ENCODE measurements at regions not wholly inside any gene's neighbourhood (a gene's known extent, or its start where the extent isn't known, plus 50 kb on each side); places are given as distances from the start of the nearest gene placed in this dataset.

DNA sequence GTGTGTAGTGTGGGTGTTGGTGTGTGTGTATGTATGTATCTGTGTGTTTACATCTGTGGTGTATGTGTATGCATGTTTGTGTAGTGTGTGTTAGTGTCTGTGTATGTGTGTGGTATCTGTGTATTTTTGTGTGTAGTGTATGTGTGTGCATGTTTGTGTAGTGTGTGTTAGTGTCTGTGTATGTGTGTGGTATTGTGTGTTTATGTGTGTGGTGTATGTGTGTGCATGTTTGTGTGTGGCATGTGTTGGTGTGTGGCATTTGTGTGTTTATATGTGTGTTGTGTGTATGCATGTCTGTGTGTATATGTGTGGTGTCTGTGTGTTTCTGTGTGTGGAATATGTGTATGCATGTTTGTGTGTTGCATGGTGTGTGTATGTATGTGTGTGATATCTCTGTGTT, 96.4 kb downstream of the CMPK2 start:
- intact Hi-C loops (cut with DNase I; ENCODE audit: low total_unique reads) = no loop called here
- Histone ChIP-seq H3K36me3 (no peaks in the 10 kb centered on the region), H3K27me3 (peaks cover 0 to 32% (median 11%) of the 10 kb centered on the region in 3 donors), H3K4me1 (peaks cover 6 to 13% (median 9%) of the 10 kb centered on the region in 4 donors), H3K4me3 (no peak overlapping the region), H3K9me3 (no peaks in the 10 kb centered on the region), H3K27ac (no peak overlapping the region)
- no peak for TF ChIP-seq POLR2A (IDR thresholded peaks at IDR 0.05)
- no peak for TF ChIP-seq POLR2AphosphoS5 (IDR thresholded peaks at IDR 0.05)
- TF ChIP-seq, protein P1, sequence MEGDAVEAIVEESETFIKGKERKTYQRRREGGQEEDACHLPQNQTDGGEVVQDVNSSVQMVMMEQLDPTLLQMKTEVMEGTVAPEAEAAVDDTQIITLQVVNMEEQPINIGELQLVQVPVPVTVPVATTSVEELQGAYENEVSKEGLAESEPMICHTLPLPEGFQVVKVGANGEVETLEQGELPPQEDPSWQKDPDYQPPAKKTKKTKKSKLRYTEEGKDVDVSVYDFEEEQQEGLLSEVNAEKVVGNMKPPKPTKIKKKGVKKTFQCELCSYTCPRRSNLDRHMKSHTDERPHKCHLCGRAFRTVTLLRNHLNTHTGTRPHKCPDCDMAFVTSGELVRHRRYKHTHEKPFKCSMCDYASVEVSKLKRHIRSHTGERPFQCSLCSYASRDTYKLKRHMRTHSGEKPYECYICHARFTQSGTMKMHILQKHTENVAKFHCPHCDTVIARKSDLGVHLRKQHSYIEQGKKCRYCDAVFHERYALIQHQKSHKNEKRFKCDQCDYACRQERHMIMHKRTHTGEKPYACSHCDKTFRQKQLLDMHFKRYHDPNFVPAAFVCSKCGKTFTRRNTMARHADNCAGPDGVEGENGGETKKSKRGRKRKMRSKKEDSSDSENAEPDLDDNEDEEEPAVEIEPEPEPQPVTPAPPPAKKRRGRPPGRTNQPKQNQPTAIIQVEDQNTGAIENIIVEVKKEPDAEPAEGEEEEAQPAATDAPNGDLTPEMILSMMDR (IDR thresholded peaks at IDR 0.05) = no peak
- TF ChIP-seq EP300 (IDR thresholded peaks at IDR 0.05) = no peak
- DNase-seq = no peak

DNA sequence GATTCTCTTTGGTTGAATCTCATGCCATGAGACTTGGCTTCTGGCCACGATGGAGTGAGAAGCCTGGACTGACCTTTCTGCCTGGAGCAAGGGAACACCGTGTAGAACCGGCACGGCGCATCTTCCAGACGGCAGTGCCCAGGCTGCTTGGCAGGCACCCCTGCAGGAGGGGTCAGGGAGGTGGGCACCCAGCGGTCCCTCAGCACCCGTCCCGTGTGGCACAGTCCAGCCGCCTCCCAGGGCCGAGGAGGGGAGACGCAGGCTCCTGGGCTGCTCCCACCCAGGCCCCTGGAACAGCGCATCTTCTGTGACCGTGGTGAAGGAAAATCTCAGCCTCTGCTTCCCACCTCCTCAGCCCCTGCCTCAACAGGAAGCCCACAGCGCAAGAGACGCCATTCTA, 95.7 kb downstream of the CMPK2 start:
- Histone ChIP-seq H3K36me3 (no peaks in the 10 kb centered on the region), H3K27me3 (peaks cover 0 to 36% (median 11%) of the 10 kb centered on the region in 3 donors), H3K4me1 (peaks cover 6 to 13% (median 9%) of the 10 kb centered on the region in 4 donors), H3K4me3 (no peak overlapping the region), H3K9me3 (no peaks in the 10 kb centered on the region), H3K27ac (no peak overlapping the region)
- DNase-seq = no peak
- TF ChIP-seq, protein P1 (IDR thresholded peaks at IDR 0.05) = no peak
- TF ChIP-seq EP300 (IDR thresholded peaks at IDR 0.05) (no peak), POLR2AphosphoS5 (IDR thresholded peaks at IDR 0.05) (no peak), POLR2A (IDR thresholded peaks at IDR 0.05) (no peak)
- intact Hi-C loops (cut with DNase I; ENCODE audit: low total_unique reads) = loop anchor here (10.0 kb wide), 1 partner anchor 415 kb away; no protein-coding TSS in a partner anchor
- 72 to 88% (median 84%) methylated on average over 8 to 16 of the region's 16 CpGs for WGBS, 5 donors

DNA sequence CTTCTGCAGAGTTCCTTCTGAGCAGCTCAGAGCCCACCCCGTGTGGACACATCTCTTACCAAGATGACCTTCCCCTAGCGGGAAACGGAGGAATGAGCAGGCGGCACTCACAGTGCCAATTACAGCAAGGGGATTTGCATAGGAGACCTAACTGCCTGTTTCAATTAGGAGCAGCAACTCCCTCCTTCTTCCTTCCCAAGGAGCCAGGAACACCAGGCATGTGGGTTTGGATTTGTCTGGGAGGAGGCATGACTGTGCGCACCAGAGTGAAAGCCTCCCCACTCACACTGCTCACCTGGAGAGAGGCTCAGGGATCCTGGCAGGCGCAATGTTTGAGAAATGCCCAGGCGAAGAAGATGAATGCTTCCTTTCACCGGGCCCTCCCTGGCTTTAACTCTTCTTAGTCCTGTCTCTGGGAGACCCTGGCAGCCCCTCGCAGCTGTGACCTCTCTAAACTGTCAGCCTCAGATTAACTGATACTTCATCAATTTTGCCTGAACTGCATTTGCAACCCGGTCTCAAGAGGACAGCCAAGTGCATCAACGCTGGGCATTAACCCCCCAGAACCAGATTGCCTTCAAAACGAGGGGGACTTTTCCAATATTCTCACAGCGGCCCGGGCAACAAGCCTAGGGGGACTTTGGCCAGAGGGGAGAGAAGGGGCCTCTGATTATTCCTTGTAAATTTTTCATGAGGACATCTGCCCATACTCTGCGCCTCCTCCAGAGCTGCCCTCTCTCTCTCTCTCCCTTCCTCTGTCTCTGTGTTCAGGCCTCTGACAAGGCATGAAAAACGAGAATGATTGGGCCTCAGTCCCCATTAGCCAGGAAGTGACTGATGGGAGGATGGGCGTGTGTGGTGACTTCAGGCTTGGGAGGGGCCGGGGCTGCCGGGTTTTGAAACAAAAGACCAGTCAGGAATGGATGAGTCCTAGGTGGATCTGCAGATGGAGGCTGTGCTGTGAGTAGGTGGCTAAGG, 93.8 kb downstream of the CMPK2 start:
- Histone ChIP-seq H3K4me3 (peak overlapping the region in 1 of 4 donors; percentile 24), H3K27me3 (peaks cover 0 to 44% (median 11%) of the 10 kb centered on the region in 3 donors), H3K27ac (no peak overlapping the region), H3K36me3 (no peaks in the 10 kb centered on the region), H3K4me1 (peaks cover 6 to 13% (median 9%) of the 10 kb centered on the region in 4 donors), H3K9me3 (no peaks in the 10 kb centered on the region)
- TF ChIP-seq EP300 (IDR thresholded peaks at IDR 0.05) = no peak
- TF ChIP-seq POLR2AphosphoS5 (IDR thresholded peaks at IDR 0.05) = no peak
- TF ChIP-seq POLR2A (IDR thresholded peaks at IDR 0.05) = no peak
- TF ChIP-seq, protein P1 (IDR thresholded peaks at IDR 0.05) = no peak
- 48 to 61% (median 54%) methylated on average over 16 to 19 of the region's 19 CpGs for WGBS, 5 donors
- DNase-seq = peak in 1 of 2 donors; percentile 67
- intact Hi-C loops (cut with DNase I; ENCODE audit: low total_unique reads) = loop anchor here (10.0 kb wide), 1 partner anchor 417 kb away; no protein-coding TSS in a partner anchor

- Histone ChIP-seq H3K27ac (no peak overlapping the region), H3K9me3 (no peaks in the 10 kb centered on the region), H3K36me3 (no peaks in the 10 kb centered on the region), H3K4me1 (peaks cover 6 to 13% (median 9%) of the 10 kb centered on the region in 4 donors), H3K27me3 (peaks cover 0 to 44% (median 11%) of the 10 kb centered on the region in 3 donors), H3K4me3 (peak overlapping the region in 3 of 4 donors; percentile 20 to 27 (median 24))
- WGBS, 5 donors = 8 to 11% (median 9%) methylated on average over 23 to 29 of the region's 29 CpGs
- TF ChIP-seq, protein P1 (IDR thresholded peaks at IDR 0.05) = peak in 5 of 7 experiments; percentile 77 to 93 (median 82)
- TF ChIP-seq POLR2AphosphoS5 (IDR thresholded peaks at IDR 0.05) (no peak), POLR2A (IDR thresholded peaks at IDR 0.05) (no peak)
- DNase-seq = peak; percentile 66 to 88
- intact Hi-C loops (cut with DNase I; ENCODE audit: low total_unique reads) = loop anchor here (10.0 kb wide), 1 partner anchor 418 kb away; no protein-coding TSS in a partner anchor
Measured at GRCh38 chr2:6773007-6773693, 92.6 kb downstream of the CMPK2 start.
